Stimulated activated CD4-positive, alpha-beta T cell treated with anti-CD3 and anti-CD28 coated beads, Interleukin-12 subunit alpha, Interleukin-12 subunit beta, amount 100 ng/mL, for 48 hours (primary cell): ENCODE measurements at regions not wholly inside any gene's neighbourhood (a gene's known extent, or its start where the extent isn't known, plus 50 kb on each side); places are given as distances from the start of the nearest gene placed in this dataset.
"Not testable (repeated sequence)": the region's sequence is repeated elsewhere in the genome, so short reads cannot be mapped to it uniquely, and the experiment has no call there.

ENCODE experiments used
- DNase-seq, 3 donors: peaks; one replicate each; pipeline ENCODE4 v3.0.0-alpha.2; 2020; ENCODE audit warnings: low read depth in 2 of 3, low spot score in 1 of 3

- no peak for DNase-seq
Measured at GRCh38 chr14:22266142-22266442, 322.9 kb downstream of the DAD1 start.

- no peak for DNase-seq
Measured at GRCh38 chr14:22265319-22266141, 323.5 kb downstream of the DAD1 start.

- no peak for DNase-seq
Measured at GRCh38 chr14:22264759-22265158, 324.3 kb downstream of the DAD1 start.

- no peak for DNase-seq
Measured at GRCh38 chr14:22263961-22264360, 325.1 kb downstream of the DAD1 start.

GRCh38 chr14:22262881-22263280, 326.1 kb downstream of the DAD1 start:
- no peak for DNase-seq

GRCh38 chr14:22255017-22255950, 333.7 kb downstream of the DAD1 start:
- DNase-seq, result no peak

- no peak for DNase-seq
Measured at GRCh38 chr14:22252686-22253085, 336.3 kb downstream of the DAD1 start.

GRCh38 chr14:22251090-22251489, 337.9 kb downstream of the DAD1 start:
- no peak for DNase-seq

GRCh38 chr14:22249770-22250169, 339.3 kb downstream of the DAD1 start:
- DNase-seq, result no peak

- no peak for DNase-seq
Measured at GRCh38 chr14:22243971-22244581, 344.9 kb downstream of the DAD1 start.

- DNase-seq, result not testable (repeated sequence)
Measured at GRCh38 chr14:22238320-22238719, 350.7 kb downstream of the DAD1 start.

- no peak for DNase-seq
Measured at GRCh38 chr14:22233377-22233776, 355.6 kb downstream of the DAD1 start.

GRCh38 chr14:22232933-22233332, 356.1 kb downstream of the DAD1 start:
- DNase-seq, result no peak

- DNase-seq, result no peak
Measured at GRCh38 chr14:22232486-22232885, 356.5 kb downstream of the DAD1 start.

GRCh38 chr14:22231018-22231417, 358.0 kb downstream of the DAD1 start:
- no peak for DNase-seq

GRCh38 chr14:22230517-22230916, 358.5 kb downstream of the DAD1 start:
- DNase-seq, result no peak

- DNase-seq, result no peak
Measured at GRCh38 chr14:22227084-22227483, 361.9 kb downstream of the DAD1 start.

GRCh38 chr14:22226381-22226780, 362.6 kb downstream of the DAD1 start:
- no peak for DNase-seq

GRCh38 chr14:22225516-22226140, 363.4 kb downstream of the DAD1 start:
- no peak for DNase-seq

GRCh38 chr14:22221508-22221907, 367.5 kb downstream of the DAD1 start:
- no peak for DNase-seq

GRCh38 chr14:22220427-22220826, 368.6 kb downstream of the DAD1 start:
- no peak for DNase-seq
